ENCODE measurements at regions not wholly inside any gene's neighbourhood (a gene's known extent, or its start where the extent isn't known, plus 50 kb on each side); places are given as distances from the start of the nearest gene placed in this dataset.

DNA sequence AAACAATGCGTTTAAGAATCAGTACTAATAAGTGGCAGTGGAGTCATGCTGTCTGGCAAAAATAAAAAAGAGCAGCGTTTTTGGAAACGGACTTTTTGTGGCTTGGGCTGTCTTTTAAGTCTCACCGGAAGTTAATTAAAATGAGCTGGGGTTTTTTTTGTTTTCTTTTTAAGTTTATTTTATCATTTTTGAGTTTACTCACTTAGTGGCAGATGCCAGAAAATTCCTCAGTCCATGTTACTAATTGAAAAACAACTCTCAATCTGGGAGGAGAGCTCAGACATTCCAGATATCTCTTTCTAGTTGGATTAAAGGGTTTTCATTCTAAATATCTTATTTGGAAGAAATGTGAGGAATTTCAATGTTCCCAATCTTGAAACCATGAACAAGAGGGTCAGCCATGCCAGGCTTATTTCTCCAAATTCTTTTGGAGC, 133.8 kb upstream of the AGR3 start:
- in situ Hi-C loops (cut with MboI; ENCODE audit: low sequenced_read_pairs, unreplicated experiment) = no loop called here
- DNase-seq (ENCODE audit: low spot score) = no peak
- TF ChIP-seq, protein P1, sequence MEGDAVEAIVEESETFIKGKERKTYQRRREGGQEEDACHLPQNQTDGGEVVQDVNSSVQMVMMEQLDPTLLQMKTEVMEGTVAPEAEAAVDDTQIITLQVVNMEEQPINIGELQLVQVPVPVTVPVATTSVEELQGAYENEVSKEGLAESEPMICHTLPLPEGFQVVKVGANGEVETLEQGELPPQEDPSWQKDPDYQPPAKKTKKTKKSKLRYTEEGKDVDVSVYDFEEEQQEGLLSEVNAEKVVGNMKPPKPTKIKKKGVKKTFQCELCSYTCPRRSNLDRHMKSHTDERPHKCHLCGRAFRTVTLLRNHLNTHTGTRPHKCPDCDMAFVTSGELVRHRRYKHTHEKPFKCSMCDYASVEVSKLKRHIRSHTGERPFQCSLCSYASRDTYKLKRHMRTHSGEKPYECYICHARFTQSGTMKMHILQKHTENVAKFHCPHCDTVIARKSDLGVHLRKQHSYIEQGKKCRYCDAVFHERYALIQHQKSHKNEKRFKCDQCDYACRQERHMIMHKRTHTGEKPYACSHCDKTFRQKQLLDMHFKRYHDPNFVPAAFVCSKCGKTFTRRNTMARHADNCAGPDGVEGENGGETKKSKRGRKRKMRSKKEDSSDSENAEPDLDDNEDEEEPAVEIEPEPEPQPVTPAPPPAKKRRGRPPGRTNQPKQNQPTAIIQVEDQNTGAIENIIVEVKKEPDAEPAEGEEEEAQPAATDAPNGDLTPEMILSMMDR (IDR thresholded peaks at IDR 0.05; ENCODE audit: borderline replicate concordance, control extremely low read depth, extremely low read depth, insufficient read depth, missing control alignments) = no peak

DNA sequence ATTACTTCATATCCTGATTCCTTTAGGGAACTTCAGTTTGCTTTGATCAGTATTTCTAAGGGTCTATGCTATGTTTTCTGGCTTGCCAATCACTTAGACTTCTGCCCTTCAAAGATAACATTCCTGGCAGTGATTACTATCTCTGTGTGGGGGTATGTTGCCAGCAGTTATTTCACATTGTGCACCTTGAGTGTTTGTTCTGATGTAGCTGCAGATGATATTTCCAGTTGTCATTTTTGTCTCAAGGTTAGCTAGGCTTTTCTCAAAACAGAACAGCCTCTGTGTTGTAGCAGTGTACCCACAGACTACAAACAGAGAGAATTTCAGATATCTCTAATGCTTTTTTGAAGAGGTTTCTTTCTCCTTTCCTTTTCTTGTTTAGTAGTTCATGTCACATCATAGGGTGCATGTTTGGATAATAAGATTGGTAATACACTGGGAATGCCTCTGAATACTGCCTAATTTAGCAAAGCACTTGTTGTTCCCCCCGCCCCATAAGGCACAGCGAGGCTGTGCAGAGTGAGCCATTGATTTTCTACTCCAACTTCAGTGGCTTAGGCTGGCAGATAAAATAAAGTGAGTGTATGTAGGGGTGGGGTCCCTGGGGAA, 134.7 kb upstream of the AGR3 start:
- TF ChIP-seq, protein P1 (IDR thresholded peaks at IDR 0.05; ENCODE audit: borderline replicate concordance, control extremely low read depth, extremely low read depth, insufficient read depth, missing control alignments) = no peak
- in situ Hi-C loops (cut with MboI; ENCODE audit: low sequenced_read_pairs, unreplicated experiment) = no loop called here
- no peak for DNase-seq (ENCODE audit: low spot score)

DNA sequence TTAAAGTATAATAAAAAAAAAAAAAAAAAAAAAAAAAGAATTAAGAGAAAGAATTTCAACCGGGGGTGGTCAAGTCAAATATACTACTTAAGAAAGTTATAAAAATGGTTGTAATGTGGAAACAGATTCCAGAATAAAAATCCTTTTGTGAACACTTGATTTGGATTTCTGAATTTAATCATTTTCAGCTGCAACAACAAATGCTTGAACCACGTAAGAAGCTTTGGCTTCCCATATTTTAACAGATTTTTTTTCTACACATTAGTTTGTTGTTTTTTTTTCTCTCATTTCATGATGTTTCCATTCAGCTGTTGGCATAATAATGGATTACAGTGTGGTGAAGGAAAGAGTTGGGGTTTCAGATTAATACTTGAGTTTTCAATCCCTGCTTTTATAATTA, 137.3 kb upstream of the AGR3 start:
- in situ Hi-C loops (cut with MboI; ENCODE audit: low sequenced_read_pairs, unreplicated experiment) = no loop called here
- DNase-seq (ENCODE audit: low spot score) = no peak
- TF ChIP-seq, protein P1 (IDR thresholded peaks at IDR 0.05; ENCODE audit: borderline replicate concordance, control extremely low read depth, extremely low read depth, insufficient read depth, missing control alignments) = no peak

DNA sequence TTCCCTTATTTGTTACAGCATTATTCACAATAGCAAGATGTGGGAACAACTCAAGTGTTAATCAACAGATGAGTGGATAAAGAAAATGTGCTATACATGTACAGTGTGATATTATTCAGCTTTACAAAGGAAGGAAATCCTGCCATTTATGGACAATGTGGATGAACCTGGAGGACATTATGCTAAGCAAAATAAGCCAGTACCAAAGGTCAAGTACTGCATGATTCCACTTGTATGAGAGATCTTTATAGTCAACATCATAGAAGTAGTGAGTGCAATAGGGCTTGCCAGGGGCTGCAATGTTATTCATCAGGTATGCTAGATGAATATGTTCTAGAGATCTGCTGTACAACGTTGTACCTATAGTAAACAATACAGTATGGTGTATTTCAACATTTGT, 138.5 kb upstream of the AGR3 start:
- in situ Hi-C loops (cut with MboI; ENCODE audit: low sequenced_read_pairs, unreplicated experiment) = no loop called here
- DNase-seq (ENCODE audit: low spot score) = no peak
- TF ChIP-seq, protein P1 (IDR thresholded peaks at IDR 0.05; ENCODE audit: borderline replicate concordance, control extremely low read depth, extremely low read depth, insufficient read depth, missing control alignments) = no peak

DNA sequence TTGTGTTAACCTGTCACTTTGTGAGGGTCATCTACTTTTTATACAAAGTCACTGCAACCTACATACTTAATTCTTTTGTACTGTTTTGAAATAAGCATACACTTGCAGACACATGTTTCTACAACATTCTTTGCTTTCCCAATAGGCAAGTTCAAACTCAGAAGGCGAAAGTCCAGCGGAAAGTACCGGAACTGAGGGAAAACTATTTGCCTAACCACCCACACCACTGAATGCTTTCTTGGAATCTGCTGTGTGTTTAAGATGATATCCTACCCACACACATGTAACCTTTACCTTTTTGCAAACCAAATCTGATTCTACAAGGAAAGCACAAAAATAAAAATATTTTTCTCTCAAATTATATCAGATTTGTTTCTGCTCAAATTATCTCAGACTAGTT, 139.4 kb upstream of the AGR3 start:
- TF ChIP-seq, protein P1 (IDR thresholded peaks at IDR 0.05; ENCODE audit: borderline replicate concordance, control extremely low read depth, extremely low read depth, insufficient read depth, missing control alignments) = no peak
- in situ Hi-C loops (cut with MboI; ENCODE audit: low sequenced_read_pairs, unreplicated experiment) = no loop called here
- no peak for DNase-seq (ENCODE audit: low spot score)

DNA sequence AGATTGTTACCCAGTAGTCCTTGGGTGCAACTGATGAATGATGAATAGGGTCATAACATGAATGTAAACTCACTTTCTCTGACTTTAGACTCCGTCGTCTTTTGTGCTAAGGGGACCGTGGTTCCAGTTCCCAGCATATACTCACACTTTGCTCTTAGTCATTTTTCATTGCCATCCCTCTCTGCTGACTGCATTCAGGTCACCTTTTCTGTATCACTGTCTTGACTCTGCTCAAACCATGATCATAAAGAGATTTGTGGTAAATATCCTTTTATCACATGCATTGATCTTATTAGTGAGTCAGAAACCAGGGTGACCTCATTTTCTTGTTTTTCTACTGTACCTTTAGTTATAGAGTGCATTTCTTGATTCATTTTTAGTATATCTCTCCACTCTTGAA, 141.1 kb upstream of the AGR3 start:
- no peak for DNase-seq (ENCODE audit: low spot score)
- in situ Hi-C loops (cut with MboI; ENCODE audit: low sequenced_read_pairs, unreplicated experiment) = no loop called here
- TF ChIP-seq, protein P1 (IDR thresholded peaks at IDR 0.05; ENCODE audit: borderline replicate concordance, control extremely low read depth, extremely low read depth, insufficient read depth, missing control alignments) = no peak
